GM18858 (cell line): ENCODE measurements at regions not wholly inside any gene's neighbourhood (a gene's known extent, or its start where the extent isn't known, plus 50 kb on each side); places are given as distances from the start of the nearest gene placed in this dataset.
"Not testable (repeated sequence)": the region's sequence is repeated elsewhere in the genome, so short reads cannot be mapped to it uniquely, and the experiment has no call there.

Source experiments
- ATAC-seq: cut with Tn5 transposase; IDR thresholded peaks from one replicate; pipeline ENCODE4 v1.9.1; 2021; ENCODE audit not compliant: unreplicated experiment

- ATAC-seq, result no peak
Measured at GRCh38 chr1:194975913-194976312, 1632.3 kb downstream of the KCNT2 start.

GRCh38 chr1:194968916-194969315 lies 1639.3 kb downstream of the KCNT2 start:
- no peak for ATAC-seq

- ATAC-seq, result no peak
Measured at GRCh38 chr1:194959795-194960194, 1648.4 kb downstream of the KCNT2 start.

GRCh38 chr1:194952171-194952570 lies 1656.1 kb downstream of the KCNT2 start:
- no peak for ATAC-seq

- ATAC-seq, result no peak
Measured at GRCh38 chr1:194950584-194950983, 1657.7 kb downstream of the KCNT2 start.

GRCh38 chr1:194940336-194941030 lies 1667.8 kb downstream of the KCNT2 start:
- ATAC-seq, result no peak

GRCh38 chr1:194935864-194936263 lies 1672.4 kb downstream of the KCNT2 start:
- no peak for ATAC-seq

- no peak for ATAC-seq
Measured at GRCh38 chr1:194931166-194931565, 1677.1 kb downstream of the KCNT2 start.

- ATAC-seq, result no peak
Measured at GRCh38 chr1:194930132-194930531, 1678.1 kb downstream of the KCNT2 start.

GRCh38 chr1:194929357-194929756 lies 1678.9 kb downstream of the KCNT2 start:
- no peak for ATAC-seq

- no peak for ATAC-seq
Measured at GRCh38 chr1:194919146-194919545, 1689.1 kb downstream of the KCNT2 start.

GRCh38 chr1:194917769-194918168 lies 1690.5 kb downstream of the KCNT2 start:
- ATAC-seq, result no peak

- ATAC-seq, result no peak
Measured at GRCh38 chr1:194908643-194909042, 1699.6 kb downstream of the KCNT2 start.

GRCh38 chr1:194903524-194903923 lies 1704.7 kb downstream of the KCNT2 start:
- no peak for ATAC-seq

- ATAC-seq, result no peak
Measured at GRCh38 chr1:194889310-194889709, 1702.9 kb upstream of the B3GALT2 start.

- no peak for ATAC-seq
Measured at GRCh38 chr1:194870860-194871259, 1684.4 kb upstream of the B3GALT2 start.

GRCh38 chr1:194866153-194866552 lies 1679.7 kb upstream of the B3GALT2 start:
- no peak for ATAC-seq

GRCh38 chr1:194865383-194865782 lies 1679.0 kb upstream of the B3GALT2 start:
- ATAC-seq, result no peak

- no peak for ATAC-seq
Measured at GRCh38 chr1:194862129-194862528, 1675.7 kb upstream of the B3GALT2 start.

- ATAC-seq, result no peak
Measured at GRCh38 chr1:194860248-194861201, 1674.1 kb upstream of the B3GALT2 start.

GRCh38 chr1:194859481-194860154 lies 1673.2 kb upstream of the B3GALT2 start:
- ATAC-seq, result not testable (repeated sequence)
